DOHH2 (cell line): ENCODE measurements at regions not wholly inside any gene's neighbourhood (a gene's known extent, or its start where the extent isn't known, plus 50 kb on each side); places are given as distances from the start of the nearest gene placed in this dataset.

ENCODE experiments used
- H3F3A ChIP-seq: fragments of 200-600 bp; sonication (generic), shearing (Covaris generic); 2 replicates; pipeline ENCODE4 v1.6.0; 2016; ENCODE audit warnings: antibody characterized with exemption, mild to moderate bottlenecking; ENCODE audit not compliant: control insufficient read depth, insufficient read depth
- H3K27ac ChIP-seq: fragments of 200-600 bp; sonication (generic); 2 replicates; pipeline ENCODE4 v1.5.1; 2014; ENCODE audit warnings: low read depth, mild to moderate bottlenecking, low read length, moderate library complexity
- H3K27me3 ChIP-seq: fragments of 200-600 bp; sonication (generic); 2 replicates; pipeline ENCODE4 v1.6.1; 2014; ENCODE audit warnings: mild to moderate bottlenecking, low read length, mixed read lengths; ENCODE audit not compliant: control insufficient read depth
- H3K36me3 ChIP-seq: fragments of 200-600 bp; sonication (generic); 2 replicates; pipeline ENCODE4 v1.6.1; 2014; ENCODE audit warnings: mild to moderate bottlenecking, low read length, moderate library complexity, mixed read lengths; ENCODE audit not compliant: control insufficient read depth
- H3K4me1 ChIP-seq: fragments of 200-600 bp; sonication (generic); 2 replicates; pipeline ENCODE4 v1.6.1; 2014; ENCODE audit warnings: mild to moderate bottlenecking, low read length, mixed read lengths; ENCODE audit not compliant: control insufficient read depth
- H3K4me2 ChIP-seq: fragments of 200-600 bp; sonication (generic); 2 replicates; pipeline ENCODE4 v1.6.0; 2014; ENCODE audit warnings: mild to moderate bottlenecking, low read length, moderate library complexity
- H3K4me3 ChIP-seq: fragments of 200-600 bp; sonication (generic); 2 replicates; pipeline ENCODE4 v1.5.1; 2014; ENCODE audit warnings: mild to moderate bottlenecking, low read length, mixed read lengths
- H3K79me2 ChIP-seq: fragments of 200-600 bp; sonication (generic); 2 replicates; pipeline ENCODE4 v1.6.1; 2014; ENCODE audit warnings: mild to moderate bottlenecking, low read length, mixed read lengths; ENCODE audit not compliant: control insufficient read depth
- H3K9me2 ChIP-seq: fragments of 200-600 bp; sonication (generic); replicated peaks from 2 replicates; pipeline ENCODE4 v1.6.1; 2014; ENCODE audit warnings: mild to moderate bottlenecking, low read length, mixed read lengths; ENCODE audit not compliant: control insufficient read depth
- H3K9me3 ChIP-seq: fragments of 200-600 bp; sonication (generic); 2 replicates; pipeline ENCODE4 v1.6.1; 2014; ENCODE audit warnings: antibody characterized with exemption, low read length, mixed read lengths; ENCODE audit not compliant: control insufficient read depth, insufficient read depth
- H4K20me1 ChIP-seq: fragments of 200-600 bp; sonication (generic); 2 replicates; pipeline ENCODE4 v1.6.0; 2014; ENCODE audit warnings: low read depth, mild to moderate bottlenecking, antibody characterized with exemption, low read length, moderate library complexity; ENCODE audit not compliant: control insufficient read depth, insufficient read depth
- EZH2phosphoT487 ChIP-seq: fragments of 200-600 bp; sonication (generic); IDR thresholded peaks from 2 replicates; pipeline ENCODE4 v1.6.1; 2017; ENCODE audit warnings: borderline replicate concordance, mild to moderate bottlenecking, antibody characterized with exemption, low read length, moderate library complexity, mixed read lengths
- TF ChIP-seq, protein P1 (sequence below): fragments of 200-600 bp; sonication (generic); IDR thresholded peaks from one replicate; pipeline ENCODE4 v1.5.1; 2014; ENCODE audit warnings: antibody characterized with exemption, mild to moderate bottlenecking, low read depth, low read length; ENCODE audit not compliant: poor library complexity, severe bottlenecking

DNA sequence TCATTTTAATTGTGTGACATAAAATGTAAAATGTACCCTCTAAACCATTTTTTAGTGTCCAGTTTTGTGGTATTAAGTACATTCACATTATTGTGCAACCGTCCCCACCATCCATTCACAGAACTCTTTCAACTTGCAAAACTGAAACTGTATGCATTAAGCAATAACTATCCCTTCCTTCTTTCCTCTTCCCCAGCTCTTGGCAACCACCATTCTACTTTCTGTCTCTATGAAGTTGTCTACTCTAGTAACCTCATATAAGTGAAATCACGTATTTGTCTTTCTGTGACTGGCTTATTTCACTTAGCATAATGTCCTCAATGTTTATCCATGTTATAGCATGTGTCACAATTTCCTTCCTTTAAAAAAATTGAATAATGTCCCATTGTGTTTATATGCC lies 142.4 kb downstream of the C9orf152 start:
- Histone ChIP-seq H3K27me3 (no peaks in the 10 kb centered on the region), H3K4me3 (no peak overlapping the region), H3K27ac (no peak overlapping the region), H3F3A (no peaks in the 10 kb centered on the region), H3K9me2 (no peaks in the 10 kb centered on the region), H3K4me2 (peak overlapping the region; percentile 18; the same call in 1 of the 2 replicates), H3K9me3 (no peaks in the 10 kb centered on the region), H4K20me1 (peaks cover 2% of the 10 kb centered on the region; the same call in 1 of the 2 replicates), H3K4me1 (peaks cover 59% of the 10 kb centered on the region), H3K36me3 (peaks cover 85% of the 10 kb centered on the region), H3K79me2 (peaks cover 100% of the 10 kb centered on the region)
- TF ChIP-seq, protein P1, sequence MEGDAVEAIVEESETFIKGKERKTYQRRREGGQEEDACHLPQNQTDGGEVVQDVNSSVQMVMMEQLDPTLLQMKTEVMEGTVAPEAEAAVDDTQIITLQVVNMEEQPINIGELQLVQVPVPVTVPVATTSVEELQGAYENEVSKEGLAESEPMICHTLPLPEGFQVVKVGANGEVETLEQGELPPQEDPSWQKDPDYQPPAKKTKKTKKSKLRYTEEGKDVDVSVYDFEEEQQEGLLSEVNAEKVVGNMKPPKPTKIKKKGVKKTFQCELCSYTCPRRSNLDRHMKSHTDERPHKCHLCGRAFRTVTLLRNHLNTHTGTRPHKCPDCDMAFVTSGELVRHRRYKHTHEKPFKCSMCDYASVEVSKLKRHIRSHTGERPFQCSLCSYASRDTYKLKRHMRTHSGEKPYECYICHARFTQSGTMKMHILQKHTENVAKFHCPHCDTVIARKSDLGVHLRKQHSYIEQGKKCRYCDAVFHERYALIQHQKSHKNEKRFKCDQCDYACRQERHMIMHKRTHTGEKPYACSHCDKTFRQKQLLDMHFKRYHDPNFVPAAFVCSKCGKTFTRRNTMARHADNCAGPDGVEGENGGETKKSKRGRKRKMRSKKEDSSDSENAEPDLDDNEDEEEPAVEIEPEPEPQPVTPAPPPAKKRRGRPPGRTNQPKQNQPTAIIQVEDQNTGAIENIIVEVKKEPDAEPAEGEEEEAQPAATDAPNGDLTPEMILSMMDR: no peak
- TF ChIP-seq EZH2phosphoT487: no peak

DNA sequence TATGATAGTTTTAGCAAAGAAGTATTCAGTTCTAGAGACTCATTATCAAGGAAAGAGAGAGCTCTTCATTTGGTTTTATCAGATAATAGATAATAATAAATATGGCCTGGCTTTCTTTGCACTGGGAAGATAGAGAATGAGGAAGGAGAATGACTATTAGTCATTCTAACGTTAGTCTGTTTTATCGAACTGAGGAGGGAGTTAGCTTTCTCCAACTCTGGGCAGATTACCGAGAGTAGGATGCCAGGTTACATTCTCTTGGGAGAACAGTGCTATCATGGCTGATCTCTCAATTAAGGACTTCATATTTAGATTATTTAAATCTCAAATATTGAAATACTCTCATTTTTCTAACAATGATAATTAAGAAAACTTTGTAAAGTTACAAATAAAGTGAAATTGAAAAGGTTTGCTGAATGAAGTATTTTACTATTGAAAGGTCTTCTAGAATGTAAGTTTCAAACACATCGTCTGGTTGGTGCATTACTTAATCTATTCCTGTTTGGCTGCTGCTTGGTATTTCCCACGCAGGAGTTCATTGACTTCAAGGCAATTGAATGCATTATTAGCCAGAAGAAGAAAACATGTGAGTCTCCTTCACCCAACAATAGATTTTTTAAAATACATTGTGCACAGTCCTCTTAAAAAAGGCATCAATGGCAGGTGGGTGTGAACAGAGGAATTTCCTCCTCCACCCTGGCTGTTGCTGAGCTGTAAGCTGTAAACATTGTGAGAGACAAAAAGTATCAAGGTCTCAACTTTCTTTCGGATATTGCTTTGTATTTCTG lies 140.8 kb downstream of the C9orf152 start:
- no peak for TF ChIP-seq EZH2phosphoT487
- TF ChIP-seq, protein P1: no peak
- H3F3A ChIP-seq: no peaks in the 10 kb centered on the region
- 0 out of 2 replicates have a peak overlapping the region, but pooled peaks have one; percentile 5 for H3K4me2 ChIP-seq
- peaks cover 9% of the 10 kb centered on the region for H4K20me1 ChIP-seq
- no peak overlapping the region for H3K27ac ChIP-seq
- no peaks in the 10 kb centered on the region for H3K9me3 ChIP-seq
- peaks cover 69% of the 10 kb centered on the region for H3K4me1 ChIP-seq
- no peaks in the 10 kb centered on the region for H3K27me3 ChIP-seq
- peaks cover 86% of the 10 kb centered on the region for H3K36me3 ChIP-seq
- H3K9me2 ChIP-seq: no peaks in the 10 kb centered on the region
- peaks cover 100% of the 10 kb centered on the region for H3K79me2 ChIP-seq
- H3K4me3 ChIP-seq: no peak overlapping the region

DNA sequence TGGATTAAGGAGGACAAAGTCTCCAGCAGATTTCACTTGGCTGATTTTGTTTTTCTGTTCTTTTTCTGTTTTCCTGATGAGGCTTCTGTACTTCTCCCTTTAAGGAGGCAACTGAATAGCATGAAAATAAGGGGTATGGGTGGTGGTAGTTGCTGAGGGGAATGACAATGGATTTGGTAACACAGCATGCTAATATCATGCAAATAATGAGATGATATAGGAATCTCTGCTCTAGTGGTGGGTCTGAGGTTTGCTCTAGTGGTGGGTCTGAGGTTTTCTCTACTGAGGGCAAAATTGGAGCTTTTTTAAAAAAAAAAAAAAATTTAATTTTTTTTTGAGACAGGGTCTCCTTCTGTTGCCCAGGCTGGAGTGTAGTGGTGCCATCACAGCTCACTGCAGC lies 139.7 kb downstream of the C9orf152 start:
- H3K27me3 ChIP-seq: no peaks in the 10 kb centered on the region
- no peak overlapping the region for H3K27ac ChIP-seq
- no peak overlapping the region for H3K4me3 ChIP-seq
- no peak overlapping the region for H3K4me2 ChIP-seq
- peaks cover 84% of the 10 kb centered on the region for H3K36me3 ChIP-seq
- H3K4me1 ChIP-seq: peaks cover 67% of the 10 kb centered on the region
- H3K79me2 ChIP-seq: peaks cover 100% of the 10 kb centered on the region
- H4K20me1 ChIP-seq: peaks cover 15% of the 10 kb centered on the region
- TF ChIP-seq, protein P1: no peak
- TF ChIP-seq EZH2phosphoT487: no peak
- no peaks in the 10 kb centered on the region for H3K9me3 ChIP-seq
- H3K9me2 ChIP-seq: no peaks in the 10 kb centered on the region
- H3F3A ChIP-seq: no peaks in the 10 kb centered on the region
